Dendritic cell treated with granulocyte-macrophage colony-stimulating factor and Interleukin-4, amounts not matched to agents 40 ng/mL and 50 ng/mL, for 4 days (primary cell): ENCODE measurements at regions not wholly inside any gene's neighbourhood (a gene's known extent, or its start where the extent isn't known, plus 50 kb on each side); places are given as distances from the start of the nearest gene placed in this dataset.

Source experiments
- H3K27ac Mint-ChIP-seq: one replicate; pipeline ENCODE4 v1.8.0; 2022; ENCODE audit warnings: mild to moderate bottlenecking, mixed read lengths
- H3K27me3 Mint-ChIP-seq: one replicate; pipeline ENCODE4 v1.8.0; 2022; ENCODE audit warnings: mild to moderate bottlenecking, mixed read lengths
- H3K36me3 Mint-ChIP-seq: one replicate; pipeline ENCODE4 v1.8.0; 2022; ENCODE audit warnings: low read depth, mixed read lengths
- H3K4me1 Mint-ChIP-seq: one replicate; pipeline ENCODE4 v1.8.0; 2022; ENCODE audit warnings: low read depth, mixed read lengths
- H3K4me3 Mint-ChIP-seq: one replicate; pipeline ENCODE4 v1.8.0; 2022; ENCODE audit warnings: mild to moderate bottlenecking, moderate library complexity, mixed read lengths
- H3K9me3 Mint-ChIP-seq: one replicate; pipeline ENCODE4 v1.8.0; 2022; ENCODE audit warnings: mixed read lengths
- intact Hi-C: fragments of 100-400 bp; cut with micrococcal nuclease; formaldehyde crosslinking; loops from one replicate; pipeline ENCODE4 v1.15.0; 2022

DNA sequence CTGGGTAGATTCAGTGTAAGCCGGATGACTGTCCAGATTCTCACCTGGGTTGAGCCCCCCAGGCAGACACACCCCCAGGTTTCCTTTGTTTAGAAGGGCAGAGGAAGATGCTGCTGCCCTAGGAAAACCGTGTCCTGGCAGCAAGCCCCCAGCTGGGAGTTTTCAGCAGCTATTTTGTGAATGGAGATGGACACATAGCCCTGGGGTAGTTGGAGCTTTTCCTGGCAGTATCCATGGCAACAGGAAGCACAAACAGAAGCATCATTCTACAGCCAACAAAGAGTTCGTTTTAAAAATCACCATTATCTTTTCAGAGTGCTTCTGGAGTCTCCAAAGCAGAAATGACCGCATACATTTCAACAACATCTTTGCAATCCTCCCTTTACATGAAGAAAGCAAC lies 245.5 kb downstream of the BRD1 start:
- H3K4me1 Mint-ChIP-seq = no peaks in the 10 kb centered on the region
- intact Hi-C loops = no loop called here
- H3K36me3 Mint-ChIP-seq = no peaks in the 10 kb centered on the region
- no peak overlapping the region for H3K4me3 Mint-ChIP-seq
- H3K9me3 Mint-ChIP-seq = no peaks in the 10 kb centered on the region
- H3K27me3 Mint-ChIP-seq = no peaks in the 10 kb centered on the region
- no peak overlapping the region for H3K27ac Mint-ChIP-seq

- Mint-ChIP-seq H3K9me3 (no peaks in the 10 kb centered on the region), H3K4me1 (peaks cover 3% of the 10 kb centered on the region), H3K4me3 (no peak overlapping the region), H3K27me3 (no peaks in the 10 kb centered on the region), H3K36me3 (no peaks in the 10 kb centered on the region), H3K27ac (no peak overlapping the region)
- intact Hi-C loops = no loop called here
Observed at GRCh38 chr22:49580024-49580423, 247.6 kb downstream of the BRD1 start.

- Mint-ChIP-seq H3K9me3 (no peaks in the 10 kb centered on the region), H3K27me3 (no peaks in the 10 kb centered on the region)
Observed at GRCh38 chr22:49577168-49578060, 250.3 kb downstream of the BRD1 start.

DNA sequence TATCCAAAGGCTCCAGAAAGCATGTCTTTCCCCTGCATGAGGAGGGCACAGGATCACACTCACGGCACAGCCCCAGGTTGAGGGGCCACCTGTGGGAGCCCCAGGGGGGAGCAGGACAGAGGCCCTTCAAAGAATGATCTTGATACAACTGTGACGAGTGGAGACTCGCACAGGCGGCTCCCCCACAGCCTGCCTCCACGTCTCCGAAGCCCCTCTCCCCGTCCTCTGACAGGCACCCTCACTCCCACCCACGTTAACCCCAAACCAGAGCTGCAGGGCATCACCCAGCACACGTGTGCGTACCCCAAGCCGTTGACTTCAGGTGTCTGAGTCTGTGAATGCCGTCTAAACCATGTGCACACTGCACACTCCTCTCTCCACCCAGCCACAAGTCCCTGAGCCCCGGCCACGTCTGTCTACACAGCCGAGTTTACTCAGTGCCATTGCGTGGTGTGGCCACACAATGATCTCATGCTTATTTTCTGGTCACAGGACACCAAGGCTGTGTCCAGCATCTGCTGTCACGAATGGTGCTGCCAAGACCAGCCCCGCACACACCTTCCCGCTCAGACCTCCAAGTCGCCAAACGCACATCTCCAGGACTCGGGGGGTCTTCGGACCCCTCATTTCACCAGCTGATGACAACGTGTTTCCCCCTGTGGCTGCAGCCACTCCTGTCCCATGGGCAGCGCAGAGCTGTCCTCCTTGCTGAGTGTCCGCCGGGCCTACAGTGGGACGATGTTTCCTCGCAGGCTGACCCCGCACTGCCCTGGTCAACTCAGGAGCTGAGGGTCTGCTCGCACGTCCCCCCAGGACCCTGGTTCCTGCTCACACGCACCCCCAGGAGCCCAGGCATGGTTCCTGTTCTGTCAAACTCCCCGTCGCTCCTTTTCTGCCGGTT lies 251.2 kb downstream of the BRD1 start:
- no peaks in the 10 kb centered on the region for H3K36me3 Mint-ChIP-seq
- H3K4me3 Mint-ChIP-seq = no peak overlapping the region
- H3K27ac Mint-ChIP-seq = no peak overlapping the region
- H3K4me1 Mint-ChIP-seq = peaks cover 8% of the 10 kb centered on the region
- H3K27me3 Mint-ChIP-seq = no peaks in the 10 kb centered on the region
- intact Hi-C loops = no loop called here
- H3K9me3 Mint-ChIP-seq = no peaks in the 10 kb centered on the region

More at GRCh38 chr22:49577168-49578060, 250.3 kb downstream of the BRD1 start:
- Mint-ChIP-seq H3K4me1 (peaks cover 8% of the 10 kb centered on the region), H3K27ac (no peak overlapping the region), H3K36me3 (no peaks in the 10 kb centered on the region), H3K4me3 (no peak overlapping the region)
- intact Hi-C loops = no loop called here

DNA sequence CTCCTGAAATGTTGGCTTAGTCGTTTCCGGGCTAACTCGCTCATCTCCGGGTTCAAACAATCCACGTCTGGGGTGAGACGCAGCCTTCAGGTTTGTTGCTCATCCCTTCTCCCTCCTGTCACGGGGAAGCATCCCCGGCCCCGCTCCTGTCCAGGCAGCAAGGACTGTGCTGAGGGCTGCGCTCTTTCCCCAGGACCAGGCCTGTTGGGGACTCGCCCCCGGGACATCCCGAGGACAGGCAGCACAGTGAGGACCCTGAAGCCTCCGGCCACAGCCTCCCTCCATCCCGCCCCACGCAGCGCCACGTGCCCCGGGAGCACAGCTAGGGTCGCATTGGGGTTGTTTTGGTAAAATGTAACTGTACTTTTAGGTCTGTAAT lies 252.0 kb downstream of the BRD1 start:
- Mint-ChIP-seq H3K27ac (no peak overlapping the region), H3K36me3 (no peaks in the 10 kb centered on the region), H3K4me1 (peaks cover 8% of the 10 kb centered on the region), H3K9me3 (no peaks in the 10 kb centered on the region), H3K4me3 (no peak overlapping the region), H3K27me3 (no peaks in the 10 kb centered on the region)
- intact Hi-C loops = no loop called here

- intact Hi-C loops = no loop called here
- Mint-ChIP-seq H3K4me3 (no peak overlapping the region), H3K27ac (no peak overlapping the region), H3K36me3 (no peaks in the 10 kb centered on the region), H3K27me3 (no peaks in the 10 kb centered on the region), H3K9me3 (no peaks in the 10 kb centered on the region), H3K4me1 (peaks cover 8% of the 10 kb centered on the region)
Observed at GRCh38 chr22:49574881-49575702, 252.6 kb downstream of the BRD1 start.

GRCh38 chr22:49574205-49574880 lies 253.3 kb downstream of the BRD1 start:
- no peaks in the 10 kb centered on the region for H3K36me3 Mint-ChIP-seq
- no peaks in the 10 kb centered on the region for H3K27me3 Mint-ChIP-seq
- intact Hi-C loops = no loop called here
- no peak overlapping the region for H3K4me3 Mint-ChIP-seq
- no peak overlapping the region for H3K27ac Mint-ChIP-seq
- no peaks in the 10 kb centered on the region for H3K9me3 Mint-ChIP-seq
- H3K4me1 Mint-ChIP-seq = peaks cover 8% of the 10 kb centered on the region

- no peaks in the 10 kb centered on the region for H3K27me3 Mint-ChIP-seq
- no peak overlapping the region for H3K27ac Mint-ChIP-seq
- intact Hi-C loops = no loop called here
- H3K4me3 Mint-ChIP-seq = no peak overlapping the region
- no peaks in the 10 kb centered on the region for H3K9me3 Mint-ChIP-seq
- no peaks in the 10 kb centered on the region for H3K36me3 Mint-ChIP-seq
- H3K4me1 Mint-ChIP-seq = peaks cover 8% of the 10 kb centered on the region
Observed at GRCh38 chr22:49573109-49573765, 254.4 kb downstream of the BRD1 start.

DNA sequence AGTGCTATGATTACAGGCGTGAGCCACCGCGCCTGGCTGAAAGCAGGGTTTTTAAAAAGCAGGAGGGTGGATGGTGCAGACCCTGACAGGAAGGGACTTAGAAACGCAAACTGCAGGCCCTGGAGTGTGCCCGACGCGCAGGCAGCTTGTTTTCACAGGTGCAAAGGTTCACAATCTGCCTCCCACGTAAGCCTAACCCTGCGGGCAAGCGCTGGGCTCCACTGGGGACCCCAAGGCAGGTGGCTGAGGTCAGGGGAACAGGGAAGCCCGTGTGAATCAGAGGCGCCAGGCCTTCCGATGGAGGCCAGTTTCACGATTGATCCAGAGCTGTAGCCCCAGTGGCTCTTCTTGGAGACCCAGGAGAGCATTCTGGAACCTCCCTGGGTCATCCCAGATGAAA lies 256.3 kb downstream of the BRD1 start:
- peaks cover 8% of the 10 kb centered on the region for H3K4me1 Mint-ChIP-seq
- no peaks in the 10 kb centered on the region for H3K36me3 Mint-ChIP-seq
- H3K27ac Mint-ChIP-seq = no peak overlapping the region
- no peak overlapping the region for H3K4me3 Mint-ChIP-seq
- H3K27me3 Mint-ChIP-seq = no peaks in the 10 kb centered on the region
- H3K9me3 Mint-ChIP-seq = no peaks in the 10 kb centered on the region
- intact Hi-C loops = no loop called here

DNA sequence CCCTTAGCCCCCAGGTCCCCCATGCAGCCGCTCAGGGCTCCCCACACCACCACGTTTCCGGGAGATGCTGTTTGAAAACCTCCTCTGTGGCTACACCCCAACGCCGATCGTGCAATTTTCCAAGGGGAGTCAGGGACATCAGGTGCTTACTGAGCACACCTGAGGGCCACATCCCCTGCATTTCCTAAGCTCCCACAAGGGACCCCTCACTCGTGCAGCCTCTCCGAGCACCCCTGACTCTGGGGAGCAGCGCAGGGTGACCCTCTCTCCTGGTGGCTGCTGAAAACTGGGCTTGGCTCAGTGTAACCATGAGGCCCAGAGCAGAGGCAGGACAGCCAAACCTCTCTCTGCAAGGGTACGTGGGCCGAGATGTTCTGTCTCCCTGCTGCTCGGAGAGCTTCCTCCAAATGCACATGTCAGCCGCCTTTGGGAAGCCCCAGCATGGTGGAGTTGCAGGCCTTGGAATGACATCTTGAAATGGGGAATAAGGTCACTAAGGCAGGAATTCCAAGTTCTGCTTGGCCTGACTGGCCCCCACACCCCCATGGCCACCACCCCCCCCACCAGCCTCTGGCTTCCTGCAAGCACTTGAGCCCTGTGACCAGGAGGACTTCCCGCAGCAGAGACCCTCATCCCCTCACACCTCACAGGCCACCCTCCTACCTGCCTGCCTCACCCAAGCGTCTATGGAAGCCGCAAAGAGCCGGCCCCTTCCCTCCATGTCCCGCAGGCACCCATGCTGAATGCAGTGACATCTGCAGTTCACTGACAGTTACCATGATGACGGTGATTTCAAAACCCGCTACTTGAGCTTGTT lies 257.4 kb downstream of the BRD1 start:
- Mint-ChIP-seq H3K27me3 (no peaks in the 10 kb centered on the region), H3K36me3 (no peaks in the 10 kb centered on the region), H3K9me3 (no peaks in the 10 kb centered on the region), H3K4me3 (no peak overlapping the region), H3K4me1 (peaks cover 7% of the 10 kb centered on the region), H3K27ac (no peak overlapping the region)
- intact Hi-C loops = no loop called here

- Mint-ChIP-seq H3K4me1 (no peaks in the 10 kb centered on the region), H3K9me3 (no peaks in the 10 kb centered on the region), H3K4me3 (no peak overlapping the region), H3K27me3 (no peaks in the 10 kb centered on the region), H3K36me3 (no peaks in the 10 kb centered on the region), H3K27ac (no peak overlapping the region)
- intact Hi-C loops = no loop called here
Observed at GRCh38 chr22:49569286-49570031, 258.2 kb downstream of the BRD1 start.

DNA sequence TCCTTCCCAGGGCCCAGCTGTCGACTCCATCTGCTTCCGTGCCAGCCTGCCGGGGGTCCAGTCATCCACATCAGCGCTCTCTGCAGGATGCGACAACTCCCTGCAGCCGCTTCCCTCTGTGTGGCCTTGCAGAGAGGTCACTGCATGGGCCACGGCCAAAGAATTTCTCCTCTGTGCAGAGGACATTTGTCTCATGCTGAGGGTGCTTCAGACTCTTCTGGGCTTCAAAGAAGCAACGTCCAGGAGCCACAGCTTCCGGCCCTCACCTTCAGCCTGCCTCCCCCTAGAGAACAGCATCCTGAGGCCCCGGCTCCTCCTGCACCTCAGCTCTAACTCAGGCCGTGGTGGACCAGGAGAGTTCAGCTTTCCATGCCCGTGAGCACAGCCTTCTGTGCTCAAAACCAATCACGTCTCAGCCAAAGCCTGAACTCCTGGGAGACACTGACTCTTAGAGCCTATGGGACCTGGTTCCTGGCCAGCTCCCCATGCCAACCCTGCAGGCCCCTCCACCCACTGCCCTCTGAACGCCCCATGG lies 258.9 kb downstream of the BRD1 start:
- intact Hi-C loops = no loop called here
- no peak overlapping the region for H3K27ac Mint-ChIP-seq
- H3K4me1 Mint-ChIP-seq = no peaks in the 10 kb centered on the region

More for the DNA sequence above, 258.9 kb downstream of the BRD1 start:
- H3K9me3 Mint-ChIP-seq = no peaks in the 10 kb centered on the region
- H3K27me3 Mint-ChIP-seq = no peaks in the 10 kb centered on the region
- no peak overlapping the region for H3K4me3 Mint-ChIP-seq
- no peaks in the 10 kb centered on the region for H3K36me3 Mint-ChIP-seq
